ENCODE measurements at regions not wholly inside any gene's neighbourhood (a gene's known extent, or its start where the extent isn't known, plus 50 kb on each side); places are given as distances from the start of the nearest gene placed in this dataset.

GRCh38 chr11:116422956-116423600 lies 349.7 kb downstream of the BUD13 start:
- no peak for TF ChIP-seq EP300 (IDR thresholded peaks at IDR 0.05; ENCODE audit: borderline replicate concordance)

DNA sequence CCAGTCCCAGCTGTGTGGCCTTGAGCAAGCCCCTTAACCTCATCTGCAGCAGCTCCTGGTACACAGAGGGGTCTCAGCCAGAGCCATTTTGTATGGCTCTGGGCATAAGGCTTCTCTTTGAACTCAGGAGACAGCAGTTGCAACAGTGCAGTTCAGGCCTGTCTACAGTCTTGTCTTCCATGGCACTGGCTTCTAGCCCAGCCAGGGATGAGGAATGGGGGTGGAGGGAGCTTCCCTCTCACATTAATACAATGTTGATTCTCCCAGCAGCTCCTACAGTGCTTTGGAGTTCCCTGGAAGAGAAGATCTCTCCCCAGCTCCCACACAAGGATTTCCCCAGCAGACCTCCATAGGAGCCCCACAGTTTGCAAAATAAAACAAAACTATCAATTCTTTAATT lies 350.2 kb downstream of the BUD13 start:
- TF ChIP-seq FOXM1 (IDR thresholded peaks at IDR 0.05; ENCODE audit: borderline replicate concordance, low read depth), result no peak
- no peak for TF ChIP-seq TAF1 (IDR thresholded peaks at IDR 0.05; ENCODE audit: low read depth)
- TF ChIP-seq CEBPB (IDR thresholded peaks at IDR 0.05), result no peak
- no peak for TF ChIP-seq EP300 (IDR thresholded peaks at IDR 0.05; ENCODE audit: borderline replicate concordance)
- TF ChIP-seq CREB1 (IDR thresholded peaks at IDR 0.05; ENCODE audit: low read depth), result no peak
- TF ChIP-seq, protein P1, sequence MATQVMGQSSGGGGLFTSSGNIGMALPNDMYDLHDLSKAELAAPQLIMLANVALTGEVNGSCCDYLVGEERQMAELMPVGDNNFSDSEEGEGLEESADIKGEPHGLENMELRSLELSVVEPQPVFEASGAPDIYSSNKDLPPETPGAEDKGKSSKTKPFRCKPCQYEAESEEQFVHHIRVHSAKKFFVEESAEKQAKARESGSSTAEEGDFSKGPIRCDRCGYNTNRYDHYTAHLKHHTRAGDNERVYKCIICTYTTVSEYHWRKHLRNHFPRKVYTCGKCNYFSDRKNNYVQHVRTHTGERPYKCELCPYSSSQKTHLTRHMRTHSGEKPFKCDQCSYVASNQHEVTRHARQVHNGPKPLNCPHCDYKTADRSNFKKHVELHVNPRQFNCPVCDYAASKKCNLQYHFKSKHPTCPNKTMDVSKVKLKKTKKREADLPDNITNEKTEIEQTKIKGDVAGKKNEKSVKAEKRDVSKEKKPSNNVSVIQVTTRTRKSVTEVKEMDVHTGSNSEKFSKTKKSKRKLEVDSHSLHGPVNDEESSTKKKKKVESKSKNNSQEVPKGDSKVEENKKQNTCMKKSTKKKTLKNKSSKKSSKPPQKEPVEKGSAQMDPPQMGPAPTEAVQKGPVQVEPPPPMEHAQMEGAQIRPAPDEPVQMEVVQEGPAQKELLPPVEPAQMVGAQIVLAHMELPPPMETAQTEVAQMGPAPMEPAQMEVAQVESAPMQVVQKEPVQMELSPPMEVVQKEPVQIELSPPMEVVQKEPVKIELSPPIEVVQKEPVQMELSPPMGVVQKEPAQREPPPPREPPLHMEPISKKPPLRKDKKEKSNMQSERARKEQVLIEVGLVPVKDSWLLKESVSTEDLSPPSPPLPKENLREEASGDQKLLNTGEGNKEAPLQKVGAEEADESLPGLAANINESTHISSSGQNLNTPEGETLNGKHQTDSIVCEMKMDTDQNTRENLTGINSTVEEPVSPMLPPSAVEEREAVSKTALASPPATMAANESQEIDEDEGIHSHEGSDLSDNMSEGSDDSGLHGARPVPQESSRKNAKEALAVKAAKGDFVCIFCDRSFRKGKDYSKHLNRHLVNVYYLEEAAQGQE (IDR thresholded peaks at IDR 0.05; ENCODE audit: low read depth), result no peak
- no peak for TF ChIP-seq TEAD4 (IDR thresholded peaks at IDR 0.05)
- no peak for TF ChIP-seq TCF12 (IDR thresholded peaks at IDR 0.05; ENCODE audit: low read depth)

GRCh38 chr11:116421529-116422185 lies 351.1 kb downstream of the BUD13 start:
- no peak for TF ChIP-seq EP300 (IDR thresholded peaks at IDR 0.05; ENCODE audit: borderline replicate concordance)
- no peak for TF ChIP-seq YY1 (IDR thresholded peaks at IDR 0.05; ENCODE audit: low read depth)
- TF ChIP-seq EGR1 (IDR thresholded peaks at IDR 0.05), result no peak
- TF ChIP-seq FOXM1 (IDR thresholded peaks at IDR 0.05; ENCODE audit: borderline replicate concordance, low read depth), result no peak
- no peak for TF ChIP-seq ZBTB7A (IDR thresholded peaks at IDR 0.05; ENCODE audit: low read depth)
- no peak for TF ChIP-seq CEBPB (IDR thresholded peaks at IDR 0.05)
- no peak for TF ChIP-seq TEAD4 (IDR thresholded peaks at IDR 0.05)
- no peak for TF ChIP-seq MAX (IDR thresholded peaks at IDR 0.05)
- no peak for TF ChIP-seq TCF12 (IDR thresholded peaks at IDR 0.05; ENCODE audit: low read depth)
- TF ChIP-seq, protein P1 (IDR thresholded peaks at IDR 0.05; ENCODE audit: low read depth), result no peak
- no peak for TF ChIP-seq NFIC (IDR thresholded peaks at IDR 0.05)
- no peak for TF ChIP-seq USF1 (IDR thresholded peaks at IDR 0.05)
- no peak for TF ChIP-seq RAD21 (IDR thresholded peaks at IDR 0.05; ENCODE audit: low read depth)
- TF ChIP-seq TAF1 (IDR thresholded peaks at IDR 0.05; ENCODE audit: low read depth), result no peak

GRCh38 chr11:116420770-116421528 lies 351.8 kb downstream of the BUD13 start:
- no peak for TF ChIP-seq ZBTB7A (IDR thresholded peaks at IDR 0.05; ENCODE audit: low read depth)
- TF ChIP-seq RAD21 (IDR thresholded peaks at IDR 0.05; ENCODE audit: low read depth), result no peak
- no peak for TF ChIP-seq EGR1 (IDR thresholded peaks at IDR 0.05)
- TF ChIP-seq YY1 (IDR thresholded peaks at IDR 0.05; ENCODE audit: low read depth), result no peak
- TF ChIP-seq EP300 (IDR thresholded peaks at IDR 0.05; ENCODE audit: borderline replicate concordance), result no peak
- TF ChIP-seq FOXM1 (IDR thresholded peaks at IDR 0.05; ENCODE audit: borderline replicate concordance, low read depth), result no peak
- no peak for TF ChIP-seq TAF1 (IDR thresholded peaks at IDR 0.05; ENCODE audit: low read depth)
- TF ChIP-seq TEAD4 (IDR thresholded peaks at IDR 0.05), result no peak
- no peak for TF ChIP-seq USF1 (IDR thresholded peaks at IDR 0.05)
- TF ChIP-seq MAX (IDR thresholded peaks at IDR 0.05), result no peak
- TF ChIP-seq NFIC (IDR thresholded peaks at IDR 0.05), result no peak
- no peak for TF ChIP-seq CREB1 (IDR thresholded peaks at IDR 0.05; ENCODE audit: low read depth)
- no peak for TF ChIP-seq CEBPB (IDR thresholded peaks at IDR 0.05)
- TF ChIP-seq TCF12 (IDR thresholded peaks at IDR 0.05; ENCODE audit: low read depth), result no peak
- TF ChIP-seq, protein P1 (IDR thresholded peaks at IDR 0.05; ENCODE audit: low read depth), result no peak

All from Ishikawa (cell line).